RPMI7951 (cell line): ENCODE measurements at regions not wholly inside any gene's neighbourhood (a gene's known extent, or its start where the extent isn't known, plus 50 kb on each side); places are given as distances from the start of the nearest gene placed in this dataset.
"Not testable (repeated sequence)": the region's sequence is repeated elsewhere in the genome, so short reads cannot be mapped to it uniquely, and the experiment has no call there.

ENCODE experiments used
- DNase-seq: peaks from one replicate; pipeline ENCODE4 v3.0.0-alpha.2; 2012; ENCODE audit warnings: low read depth

GRCh38 chr18:25563346-25563745 is 211.4 kb upstream of the ZNF521 start:
- no peak for DNase-seq

GRCh38 chr18:25561918-25562317 is 210.0 kb upstream of the ZNF521 start:
- peak; percentile 29 for DNase-seq

- DNase-seq: no peak
These were observed 208.4 kb upstream of the ZNF521 start for GRCh38 chr18:25560369-25560768.

- DNase-seq: no peak
These were observed 205.0 kb upstream of the ZNF521 start for GRCh38 chr18:25557011-25557410.

DNA sequence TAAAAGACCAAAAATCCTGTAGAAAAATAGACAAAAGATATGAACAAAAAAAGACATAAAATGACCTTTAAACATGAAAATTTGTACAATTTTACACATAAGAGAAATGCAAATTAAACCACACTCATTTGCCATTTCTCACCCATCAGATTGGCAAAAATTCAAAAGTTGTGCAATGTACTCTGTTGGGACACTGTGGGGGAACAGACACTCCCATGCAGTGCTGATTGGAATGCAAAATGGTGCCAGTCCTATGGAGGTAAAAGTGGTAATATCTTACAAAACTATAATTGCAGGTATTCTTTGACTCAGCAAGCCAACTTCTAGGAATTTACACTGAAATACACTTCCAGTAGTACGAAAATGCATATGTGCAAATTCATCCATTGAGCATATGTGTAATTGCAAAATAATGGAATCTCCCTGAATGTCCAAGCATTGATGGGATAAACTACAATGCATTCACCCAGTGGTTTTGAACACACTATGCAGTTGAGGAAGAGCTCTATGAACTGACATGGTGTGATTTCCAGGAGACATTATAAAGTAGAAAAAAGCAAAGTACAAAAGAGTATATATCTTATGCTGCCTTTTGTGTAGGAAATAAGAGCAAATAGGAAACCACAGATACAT is 201.8 kb upstream of the ZNF521 start:
- DNase-seq: no peak

GRCh38 chr18:25544546-25545287 is 192.8 kb upstream of the ZNF521 start:
- DNase-seq: no peak

GRCh38 chr18:25538175-25538922 is 186.4 kb upstream of the ZNF521 start:
- no peak for DNase-seq

DNA sequence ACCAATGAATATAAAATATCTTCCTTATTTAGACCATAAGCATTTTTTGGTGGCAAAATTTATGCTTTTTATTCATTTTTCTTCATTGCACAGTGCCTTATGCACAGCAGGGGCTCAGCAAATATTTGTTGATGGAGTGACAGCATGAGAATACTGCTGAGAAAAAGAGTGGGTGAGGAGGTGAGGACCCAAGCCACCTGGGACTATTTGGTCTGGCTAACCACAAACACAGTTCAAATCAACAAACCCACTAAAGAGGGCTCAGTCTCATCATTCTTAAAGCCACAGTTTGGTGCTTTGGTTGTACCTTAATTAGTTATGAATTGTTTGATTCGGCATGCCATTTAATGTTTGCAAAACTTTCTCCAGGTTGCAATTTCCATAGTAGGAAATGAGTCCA is 183.5 kb upstream of the ZNF521 start:
- no peak for DNase-seq

- DNase-seq: no peak
These were observed 182.4 kb upstream of the ZNF521 start for GRCh38 chr18:25534401-25534800.

DNA sequence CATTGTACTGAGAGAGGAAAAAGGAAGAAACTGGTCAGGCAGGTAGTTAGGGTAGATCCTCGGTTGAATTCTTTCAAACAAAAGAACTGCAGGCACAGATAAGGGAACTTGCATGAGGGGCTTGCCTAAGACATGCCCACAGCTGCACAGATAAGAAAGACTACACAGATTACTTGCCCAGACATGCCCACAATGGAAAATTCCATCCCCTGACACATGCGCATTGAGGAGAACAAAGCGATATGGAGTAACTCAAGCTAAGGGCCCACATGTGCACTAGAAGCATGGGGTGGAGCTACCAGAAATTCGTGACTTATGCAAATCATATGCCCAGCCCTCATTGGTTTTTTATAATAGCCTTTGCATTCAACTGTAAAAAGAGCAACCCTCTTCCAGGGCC is 181.3 kb upstream of the ZNF521 start:
- peak; percentile 18 for DNase-seq

GRCh38 chr18:25531207-25531606 is 179.2 kb upstream of the ZNF521 start:
- DNase-seq: no peak

DNA sequence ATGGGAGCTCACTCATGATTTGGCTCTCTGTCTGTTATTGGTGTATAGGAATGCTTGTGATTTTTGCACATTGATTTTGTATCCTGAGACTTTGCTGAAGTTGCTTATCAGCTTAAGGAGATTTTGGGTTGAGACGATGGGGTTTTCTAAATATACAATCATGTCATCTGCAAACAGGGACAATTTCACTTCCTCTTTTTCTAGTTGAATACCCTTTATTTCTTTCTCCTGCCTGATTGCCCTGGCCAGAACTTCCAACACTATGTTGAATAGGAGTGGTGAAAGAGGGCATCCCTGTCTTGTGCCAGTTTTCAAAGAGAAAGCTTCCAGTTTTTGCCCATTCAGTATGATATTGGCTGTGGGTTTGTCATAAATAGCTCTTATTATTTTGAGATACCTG is 173.8 kb upstream of the ZNF521 start:
- not testable (repeated sequence) for DNase-seq

DNA sequence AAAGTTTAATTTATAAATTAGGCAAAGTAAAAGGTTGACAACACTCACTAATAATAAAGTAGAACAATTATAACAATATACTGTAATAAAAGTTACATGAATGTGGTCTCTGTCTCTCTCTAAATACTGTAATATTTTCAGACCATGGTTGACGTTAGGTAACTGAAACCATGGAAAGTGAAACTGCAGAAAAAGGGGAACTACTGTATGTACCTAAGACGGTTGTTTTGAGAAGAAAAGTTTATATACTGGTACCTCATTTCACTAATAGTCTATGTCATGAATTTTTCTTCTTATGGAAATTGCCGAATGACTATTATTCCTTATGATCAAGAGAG is 166.7 kb upstream of the ZNF521 start:
- DNase-seq: no peak

DNA sequence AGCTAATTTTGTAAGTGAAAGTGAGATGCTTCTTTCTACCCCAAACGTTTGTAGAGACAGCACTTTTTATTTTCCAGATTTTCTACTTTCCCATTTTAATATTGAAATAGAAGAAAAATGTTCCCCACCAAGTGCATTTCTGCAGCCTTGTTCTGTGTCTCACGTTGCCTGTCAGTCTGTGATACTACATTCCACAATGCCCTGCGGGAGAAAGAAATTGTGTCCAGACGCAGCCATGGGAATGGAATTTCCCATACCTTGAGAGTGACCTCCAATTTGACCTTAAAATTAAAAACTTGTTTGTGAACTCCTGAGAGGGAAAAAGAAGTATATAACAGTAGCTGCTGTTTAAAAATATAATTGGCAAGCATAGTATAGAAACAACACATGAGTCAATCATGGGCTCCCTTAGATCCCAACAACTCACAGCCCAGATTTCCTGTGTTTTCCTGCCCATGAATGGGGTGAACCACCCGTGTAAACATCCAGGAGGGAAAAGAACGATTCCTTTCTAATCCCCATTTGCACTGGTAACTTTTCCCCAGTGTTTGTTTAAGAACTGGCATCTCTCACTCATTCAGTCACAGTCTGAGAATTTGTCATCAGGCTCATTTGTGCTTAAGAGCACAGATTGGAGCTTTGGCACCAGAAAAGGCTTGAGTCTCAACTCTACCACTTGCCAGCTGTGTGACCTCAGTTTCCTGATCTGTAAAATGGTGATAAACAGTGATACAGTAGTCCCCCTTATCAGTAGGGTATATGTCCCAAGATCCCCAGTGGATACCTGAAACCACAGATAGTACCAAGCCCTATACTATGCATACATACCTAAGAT is 166.1 kb upstream of the ZNF521 start:
- peak; percentile 44 for DNase-seq

DNA sequence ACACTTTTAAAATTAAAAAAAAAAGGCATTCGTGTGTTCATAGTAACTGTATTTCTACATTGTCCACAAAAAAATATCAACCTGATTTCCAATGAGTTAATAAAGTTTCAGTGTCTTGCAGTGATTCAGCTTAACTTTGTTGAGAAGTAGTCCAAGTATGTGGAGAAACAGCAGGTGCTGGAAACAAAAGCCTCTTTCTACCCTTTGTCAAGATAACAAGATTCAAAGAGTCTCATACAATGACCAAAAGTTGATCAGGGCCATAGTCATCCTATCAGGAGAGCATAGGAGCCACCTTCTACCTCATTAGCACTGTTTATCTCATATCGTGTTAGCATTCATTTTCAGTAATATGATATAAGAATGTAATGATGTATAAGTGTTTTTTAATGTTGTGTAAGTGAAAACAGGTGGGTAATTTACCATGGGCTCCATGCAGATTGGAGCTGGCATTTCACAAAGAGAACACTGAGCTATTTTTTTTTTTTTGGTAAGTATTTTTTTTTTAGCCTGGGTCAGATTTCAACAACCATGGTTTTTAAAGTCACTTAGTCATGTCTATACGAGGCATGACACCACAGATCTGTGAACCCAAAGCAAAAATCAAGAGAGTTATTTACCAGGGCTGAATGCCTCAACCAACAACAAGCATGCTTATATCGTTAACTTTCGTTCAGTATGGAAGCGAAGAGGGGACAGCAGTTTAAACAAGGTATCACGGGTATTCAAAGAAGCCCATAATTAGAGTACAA is 165.0 kb upstream of the ZNF521 start:
- DNase-seq: peak; percentile 11

GRCh38 chr18:25516121-25516520 is 164.2 kb upstream of the ZNF521 start:
- peak; percentile 17 for DNase-seq

GRCh38 chr18:25510096-25510495 is 158.1 kb upstream of the ZNF521 start:
- no peak for DNase-seq

- DNase-seq: peak; percentile 75
These were observed 151.7 kb upstream of the ZNF521 start for GRCh38 chr18:25503567-25504081.

DNA sequence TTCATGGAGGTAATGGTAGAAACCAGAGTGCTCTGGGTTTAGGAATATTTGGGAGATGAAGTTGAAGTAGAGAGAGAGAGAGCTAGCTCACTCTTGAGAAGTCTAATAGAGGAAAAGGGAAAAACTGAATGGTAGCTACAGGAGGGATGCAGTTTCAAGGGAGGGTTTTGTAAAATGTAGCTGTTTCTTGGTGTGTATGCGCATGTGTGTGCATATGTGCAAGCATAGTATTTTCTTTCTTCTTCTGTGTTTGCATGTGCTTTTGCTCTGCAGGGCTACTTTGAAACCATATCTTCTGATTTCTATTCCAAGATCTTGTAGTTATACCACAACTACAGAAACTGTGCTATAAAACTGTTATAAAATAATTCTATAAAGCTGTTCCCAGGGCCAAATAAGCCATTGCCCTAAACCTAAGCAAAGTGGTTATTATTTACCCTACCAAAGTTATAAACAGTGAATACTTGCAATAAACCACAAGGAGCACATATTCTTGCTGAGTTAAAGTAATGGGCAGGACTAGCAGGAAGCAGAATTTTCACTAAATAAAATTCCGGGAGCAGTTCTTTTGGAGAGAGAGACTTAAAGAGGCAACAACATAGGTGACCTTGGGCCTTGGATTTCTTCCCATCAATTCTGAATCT is 145.3 kb upstream of the ZNF521 start:
- DNase-seq: no peak

DNA sequence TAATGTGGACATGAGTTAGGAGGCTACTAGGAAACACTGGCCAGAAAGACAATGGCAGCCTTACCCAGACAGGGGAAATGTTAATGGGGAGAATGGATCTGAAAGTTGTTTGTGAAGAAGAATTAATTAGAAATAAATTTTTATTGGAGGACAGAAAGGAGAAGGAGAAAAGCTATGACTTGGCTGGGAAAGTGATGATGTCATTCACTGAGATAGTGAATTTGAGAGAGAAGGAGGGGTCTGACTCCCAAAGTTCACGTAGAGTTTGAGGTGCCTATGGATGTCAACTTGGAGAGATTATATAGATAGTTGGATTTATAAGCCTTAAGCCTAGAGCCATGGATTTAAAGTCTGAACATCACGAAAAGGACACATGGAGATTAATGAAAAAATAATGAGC is 144.6 kb upstream of the ZNF521 start:
- no peak for DNase-seq

DNA sequence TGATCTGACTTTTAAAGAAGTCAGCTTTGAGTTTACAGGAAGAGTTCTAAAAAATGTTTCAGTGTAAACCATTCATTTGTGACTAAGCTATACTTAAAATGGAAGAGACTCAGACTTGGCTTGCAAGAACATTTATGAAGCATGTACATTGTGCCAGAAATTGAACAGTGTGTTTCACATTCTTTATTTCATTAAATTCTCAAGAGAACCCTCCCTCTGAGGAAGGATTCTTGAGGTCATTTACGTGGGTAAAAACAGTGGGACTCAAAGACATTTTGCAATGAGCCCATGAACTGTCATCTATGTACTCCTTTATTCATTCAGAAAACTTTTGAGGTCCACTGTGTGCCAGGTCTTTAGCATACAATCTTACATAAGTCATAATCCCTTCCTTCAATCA is 143.6 kb upstream of the ZNF521 start:
- no peak for DNase-seq
